K562 (cell line): ENCODE measurements at regions not wholly inside any gene's neighbourhood (a gene's known extent, or its start where the extent isn't known, plus 50 kb on each side); places are given as distances from the start of the nearest gene placed in this dataset.

Experiments
- ATAC-seq: fragments of 200-7000 bp; cut with Tn5 transposase; 3 replicates; pipeline ENCODE4 v1.9.1; 2020; ENCODE audit warnings: moderate library complexity
- BruUV-seq: library from RNA; stranded (reverse); fragments of 400-500 nt; replicated peaks from 2 replicates; lab custom pipeline; 2021; lab: Mats Ljungman, UMichigan
- CTCF ChIA-PET: fragments of 300-600 bp; formaldehyde crosslinking; extraction: SDS; loops from one replicate; lab custom pipeline; 2021; ENCODE audit warnings: low intra/inter-chr PET ratio; lab: Yijun Ruan, JAX
- POLR2A ChIA-PET: fragments of 300-600, 350-650 bp; sonication (Branson Sonifier 250); formaldehyde crosslinking; extraction: SDS; loops from one replicate; lab custom pipeline; 2021; ENCODE audit warnings: antibody characterized with exemption, inconsistent platforms; lab: Yijun Ruan, JAX
- DNase-seq, 4 experiments: peaks; one replicate each; pipeline versions ENCODE4 v3.0.0 to v3.0.0-alpha.2; 2011 to 2018; ENCODE audit warnings: low spot score in 3 of 4, mixed read lengths in 3 of 4; ENCODE audit errors: extremely low read depth in 1 of 4
- FAIRE-seq: peaks from 2 replicates; lab custom pipeline; 2011; peaks lifted over from hg19 to GRCh38; lab: Jason Lieb, UNC
- H2AFZ ChIP-seq: 2 replicates; pipeline ENCODE4 v1.6.0; 2011; ENCODE audit warnings: low read depth, low read length, control low read depth, inconsistent platforms
- H3K27ac ChIP-seq: fragments of 200-600 bp; 3 replicates; pipeline ENCODE4 v1.8.0; 2011; ENCODE audit warnings: low read depth, mild to moderate bottlenecking, control low read depth, inconsistent platforms, low read length, moderate library complexity, mixed read lengths; ENCODE audit errors: extremely low read depth
- H3K27me3 ChIP-seq, 2 experiments: fragments of 300-600 bp in 1 of 2; 2 replicates in 1 of 2; 3 replicates in 1 of 2; pipeline versions ENCODE4 v1.6.0 to v1.8.0; 2011; ENCODE audit warnings: inconsistent platforms in 2 of 2, low read length in 2 of 2, mild to moderate bottlenecking in 1 of 2, mixed read lengths in 1 of 2, moderate library complexity in 1 of 2; ENCODE audit not compliant: control insufficient read depth in 2 of 2, insufficient read depth in 2 of 2
- H3K36me3 ChIP-seq: fragments of 300-600 bp; 3 replicates; pipeline ENCODE4 v1.8.0; 2011; ENCODE audit warnings: mild to moderate bottlenecking, low read length, inconsistent platforms; ENCODE audit not compliant: control insufficient read depth, insufficient read depth
- H3K4me1 ChIP-seq, 2 experiments: fragments of 200-600 bp in 1 of 2; replicated peaks in 1 of 2; 2 replicates in 1 of 2; 3 replicates in 1 of 2; pipeline versions ENCODE4 v1.5.1 to v1.8.0; 2011; ENCODE audit warnings: inconsistent platforms in 2 of 2, low read length in 2 of 2, mild to moderate bottlenecking in 1 of 2, mixed read lengths in 1 of 2, moderate library complexity in 1 of 2; ENCODE audit not compliant: control insufficient read depth in 2 of 2, insufficient read depth in 2 of 2
- H3K4me2 ChIP-seq: 2 replicates; pipeline ENCODE4 v1.6.1; 2011; ENCODE audit warnings: low read length, control low read depth, inconsistent platforms, mixed read lengths; ENCODE audit not compliant: insufficient read depth
- H3K4me3 ChIP-seq: fragments of 200-600 bp; sonication (generic), shearing (Covaris generic); 2 replicates; pipeline ENCODE4 v1.5.1; 2016; ENCODE audit warnings: control low read depth, inconsistent platforms
- H3K79me2 ChIP-seq: fragments of 200-600 bp; 3 replicates; pipeline ENCODE4 v1.8.0; 2011; ENCODE audit warnings: low read length, inconsistent platforms; ENCODE audit not compliant: control insufficient read depth, insufficient read depth
- H3K9ac ChIP-seq, 2 experiments: 2 replicates each; pipeline versions ENCODE4 v1.6.0 to v1.6.1; 2011; ENCODE audit warnings: low read depth in 2 of 2, low read length in 2 of 2, control low read depth in 1 of 2, inconsistent platforms in 1 of 2, mild to moderate bottlenecking in 1 of 2, mixed read lengths in 1 of 2; ENCODE audit not compliant: insufficient read depth in 1 of 2
- H3K9me1 ChIP-seq: one replicate; pipeline ENCODE4 v1.6.0; 2011; ENCODE audit warnings: inconsistent platforms, mild to moderate bottlenecking, low read length, moderate library complexity; ENCODE audit not compliant: control insufficient read depth, insufficient read depth
- H3K9me3 ChIP-seq: replicated peaks from 2 replicates; pipeline ENCODE4 v1.5.1; 2011; ENCODE audit warnings: low read depth, low read length, inconsistent platforms; ENCODE audit not compliant: control insufficient read depth, insufficient read depth
- H4K20me1 ChIP-seq: replicated peaks from 2 replicates; pipeline ENCODE4 v1.6.1; 2011; ENCODE audit warnings: low read length, inconsistent platforms, mixed read lengths; ENCODE audit not compliant: control insufficient read depth, insufficient read depth
- BRD9 ChIP-seq: fragments of 450-650 bp; IDR thresholded peaks from 2 replicates; pipeline ENCODE4 v1.6.1; 2018; ENCODE audit warnings: low read depth; ENCODE audit not compliant: partially characterized antibody
- CHD4 ChIP-seq: fragments of 200-600 bp; sonication (generic); IDR thresholded peaks from 3 replicates; pipeline ENCODE4 v1.6.1; 2012; ENCODE audit warnings: low read depth, mild to moderate bottlenecking, mixed read lengths, low read length, inconsistent platforms; ENCODE audit not compliant: insufficient read depth, insufficient replicate concordance, poor library complexity, severe bottlenecking
- COPS2 ChIP-seq: fragments of 450-650 bp; conservative IDR thresholded peaks from 2 replicates; pipeline ENCODE4 v1.6.1; 2016; ENCODE audit warnings: mild to moderate bottlenecking, moderate library complexity
- JUND ChIP-seq, 2 experiments: IDR thresholded peaks; 2 replicates in 1 of 2; 3 replicates in 1 of 2; pipeline ENCODE4 v1.6.1; 2011; ENCODE audit warnings: borderline replicate concordance in 2 of 2, low read depth in 2 of 2, low read length in 2 of 2, improper control_type of control experiment in 1 of 2, missing biosample characterization in 1 of 2, missing genetic modification characterization in 1 of 2, missing genetic modification reagents in 1 of 2
- NR4A1 ChIP-seq, 2 experiments: fragments of 250-450 bp in 1 of 2; fragments of 450-650 bp in 1 of 2; sonication (Bioruptor Pico) in 1 of 2; IDR thresholded peaks; 2 replicates each; pipeline versions ENCODE4 v1.4.0 to v1.6.1; 2016 to 2020; ENCODE audit warnings: mild to moderate bottlenecking in 2 of 2, missing compliant biosample characterization in 1 of 2, missing genetic modification characterization in 1 of 2, moderate library complexity in 1 of 2
- RBM15 ChIP-seq: fragments of 200-400 bp; formaldehyde crosslinking; IDR thresholded peaks from 2 replicates; pipeline ENCODE4 v1.6.1; 2018; ENCODE audit warnings: mild to moderate bottlenecking, low read length, moderate library complexity; ENCODE audit not compliant: insufficient read depth
- TEAD4 ChIP-seq, 2 experiments: sonication (generic) in 1 of 2; formaldehyde crosslinking in 1 of 2; IDR thresholded peaks; 2 replicates each; pipeline versions ENCODE4 v1.6.1 to v1.8.0; 2012 to 2022; ENCODE audit warnings: borderline replicate concordance in 1 of 2, inconsistent platforms in 1 of 2, low read length in 1 of 2, mild to moderate bottlenecking in 1 of 2, missing genetic modification reagents in 1 of 2
- XRCC3 ChIP-seq: fragments of 450-650 bp; IDR thresholded peaks from 2 replicates; pipeline ENCODE4 v1.6.1; 2017; ENCODE audit warnings: mild to moderate bottlenecking, moderate library complexity
- WGBS: fragments of 100-300 bp; shearing (Covaris generic); methylation state at CpG from one replicate; pipeline ENCODE4 v1.1.6; 2016; ENCODE audit warnings: low coverage, mixed read lengths; ENCODE audit not compliant: insufficient coverage; ENCODE audit errors: missing lambda C conversion rate; 5-methylcytosine and 5-hydroxymethylcytosine counted together
- in situ Hi-C: fragments of 300-500 bp; cut with MboI; formaldehyde crosslinking; loops from 4 replicates; pipeline ENCODE4 v1.15.0; 2018; ENCODE audit warnings: inconsistent platforms, mixed read lengths
- intact Hi-C: fragments of 100-400 bp; cut with micrococcal nuclease; formaldehyde crosslinking; loops from 2 replicates; pipeline ENCODE4 v1.14.2; 2022
- TF ChIP-seq, protein P1 (sequence below), 2 experiments: fragments of 450-650 bp; conservative IDR thresholded peaks; 2 replicates each; pipeline ENCODE4 v1.6.1; 2017; ENCODE audit warnings: mild to moderate bottlenecking in 2 of 2, moderate library complexity in 2 of 2
- TF ChIP-seq, protein P2 (sequence below), 2 experiments: fragments of 250-450 bp in 1 of 2; fragments of 450-650 bp in 1 of 2; sonication (Bioruptor Pico) in 1 of 2; IDR thresholded peaks; 2 replicates each; pipeline versions ENCODE4 v1.6.1 to v1.8.0; 2016 to 2021; ENCODE audit warnings: mild to moderate bottlenecking in 2 of 2, moderate library complexity in 2 of 2, missing compliant biosample characterization in 1 of 2, missing genetic modification characterization in 1 of 2

DNA sequence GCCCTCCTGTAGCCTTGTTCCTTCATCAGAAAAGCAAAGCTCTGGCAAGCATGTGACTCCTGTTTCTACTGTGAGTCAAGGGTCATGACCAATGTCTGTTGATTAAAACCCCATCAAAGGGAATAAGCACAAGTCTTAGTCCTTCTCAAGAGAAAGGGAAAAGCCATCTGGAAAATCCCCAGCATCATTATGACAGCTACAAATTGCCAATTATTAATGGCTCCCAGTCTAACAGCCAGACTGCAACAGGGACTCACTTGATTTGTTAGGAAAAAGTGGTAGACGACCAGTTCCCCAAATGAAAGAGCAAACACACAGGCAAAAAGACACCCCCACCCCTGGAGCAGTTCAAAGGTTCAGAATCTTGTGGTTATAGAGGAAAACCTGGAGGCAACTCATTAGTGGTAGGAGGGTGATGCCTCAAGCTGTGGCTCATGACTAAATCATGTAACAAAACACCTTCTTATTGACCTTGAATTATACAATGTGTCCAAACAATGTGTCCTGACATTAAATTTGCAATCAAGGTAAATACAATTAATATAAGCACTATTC is 315.7 kb downstream of the HNRNPD start (continued):
- TF ChIP-seq, protein P1, sequence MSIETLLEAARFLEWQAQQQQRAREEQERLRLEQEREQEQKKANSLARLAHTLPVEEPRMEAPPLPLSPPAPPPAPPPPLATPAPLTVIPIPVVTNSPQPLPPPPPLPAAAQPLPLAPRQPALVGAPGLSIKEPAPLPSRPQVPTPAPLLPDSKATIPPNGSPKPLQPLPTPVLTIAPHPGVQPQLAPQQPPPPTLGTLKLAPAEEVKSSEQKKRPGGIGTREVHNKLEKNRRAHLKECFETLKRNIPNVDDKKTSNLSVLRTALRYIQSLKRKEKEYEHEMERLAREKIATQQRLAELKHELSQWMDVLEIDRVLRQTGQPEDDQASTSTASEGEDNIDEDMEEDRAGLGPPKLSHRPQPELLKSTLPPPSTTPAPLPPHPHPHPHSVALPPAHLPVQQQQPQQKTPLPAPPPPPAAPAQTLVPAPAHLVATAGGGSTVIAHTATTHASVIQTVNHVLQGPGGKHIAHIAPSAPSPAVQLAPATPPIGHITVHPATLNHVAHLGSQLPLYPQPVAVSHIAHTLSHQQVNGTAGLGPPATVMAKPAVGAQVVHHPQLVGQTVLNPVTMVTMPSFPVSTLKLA (conservative IDR thresholded peaks at IDR 0.05) = no peak
- TF ChIP-seq COPS2 (no peak), CHD4 (no peak)
- TF ChIP-seq, all 486 proteins: peak for 0

DNA sequence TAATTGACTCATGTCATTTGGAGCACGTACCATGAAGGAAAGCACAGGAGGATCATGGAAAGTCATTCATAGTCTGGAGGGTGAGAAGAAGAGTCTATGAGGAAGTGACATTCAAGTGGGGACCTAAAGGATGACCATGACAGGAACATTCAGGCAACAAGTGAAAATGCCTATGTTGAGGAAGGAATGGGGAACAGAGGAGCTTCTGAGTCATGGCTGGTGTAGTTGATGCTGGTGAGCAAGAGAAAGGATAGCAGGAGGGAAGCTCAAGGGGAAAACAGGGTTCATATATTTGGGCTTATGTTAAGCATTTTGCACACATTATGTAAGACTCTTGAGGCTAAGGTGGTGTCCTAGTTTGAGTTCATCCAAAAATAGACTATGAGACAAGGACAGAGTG is 318.6 kb downstream of the HNRNPD start:
- WGBS = 0% methylated on average over 1 of the region's 1 CpG
- FAIRE-seq = no peak

More for the DNA sequence above, 318.6 kb downstream of the HNRNPD start:
- intact Hi-C loops (no loop called here), in situ Hi-C loops (no loop called here)
- BruUV-seq = no TSS peak
- ChIA-PET CTCF (no interaction called here), POLR2A (no interaction called here)
- no peaks in the 10 kb centered on the region for H3K36me3 ChIP-seq
- no peak for TF ChIP-seq RBM15
- TF ChIP-seq TEAD4 (IDR thresholded peaks at IDR 0.05; ENCODE audit: low read length) = no peak
- TF ChIP-seq TEAD4 (CRISPR knock-in tag; IDR thresholded peaks at IDR 0.05; ENCODE audit: borderline replicate concordance) = no peak
- TF ChIP-seq, protein P2, sequence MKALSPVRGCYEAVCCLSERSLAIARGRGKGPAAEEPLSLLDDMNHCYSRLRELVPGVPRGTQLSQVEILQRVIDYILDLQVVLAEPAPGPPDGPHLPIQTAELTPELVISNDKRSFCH (CRISPR knock-in tag; IDR thresholded peaks at IDR 0.05) = no peak
- TF ChIP-seq, protein P2 (tag; IDR thresholded peaks at IDR 0.05) = no peak
- TF ChIP-seq BRD9 = no peak
- no peak for TF ChIP-seq XRCC3
- no peak for TF ChIP-seq JUND (IDR thresholded peaks at IDR 0.05; ENCODE audit: borderline replicate concordance, low read depth, low read length)
- no peak for TF ChIP-seq JUND (tag; IDR thresholded peaks at IDR 0.05; ENCODE audit: borderline replicate concordance, low read depth, low read length)
- TF ChIP-seq NR4A1 (CRISPR knock-in tag; IDR thresholded peaks at IDR 0.05) = no peak
- no peak for TF ChIP-seq NR4A1 (tag; IDR thresholded peaks at IDR 0.05)
- H3K79me2 ChIP-seq = no peaks in the 10 kb centered on the region
- H3K27me3 ChIP-seq = no peaks in the 10 kb centered on the region
- no peak overlapping the region for H3K4me3 ChIP-seq
- no peak overlapping the region for H3K9ac ChIP-seq
- no peak overlapping the region for H2AFZ ChIP-seq
- DNase-seq (no peak), ATAC-seq (no peak)
- no peaks in the 10 kb centered on the region for H3K9me3 ChIP-seq
- no peak overlapping the region for H3K27ac ChIP-seq
- no peaks in the 10 kb centered on the region for H4K20me1 ChIP-seq
- no peak overlapping the region for H3K4me2 ChIP-seq
- H3K9me1 ChIP-seq = no peaks in the 10 kb centered on the region
- H3K4me1 ChIP-seq = no peaks in the 10 kb centered on the region
